Stimulated activated CD4-positive, alpha-beta T cell treated with anti-CD3 and anti-CD28 coated beads, Interleukin-1b, Interleukin-23, amount 100 ng/mL, for 4 hours (primary cell): ENCODE measurements at regions not wholly inside any gene's neighbourhood (a gene's known extent, or its start where the extent isn't known, plus 50 kb on each side); places are given as distances from the start of the nearest gene placed in this dataset.
"Not testable (repeated sequence)": the region's sequence is repeated elsewhere in the genome, so short reads cannot be mapped to it uniquely, and the experiment has no call there.

Experiments
- DNase-seq, 2 donors: peaks; one replicate each; pipeline ENCODE4 v3.0.0-alpha.2; 2020; ENCODE audit warnings: low read depth in 2 of 2

DNA sequence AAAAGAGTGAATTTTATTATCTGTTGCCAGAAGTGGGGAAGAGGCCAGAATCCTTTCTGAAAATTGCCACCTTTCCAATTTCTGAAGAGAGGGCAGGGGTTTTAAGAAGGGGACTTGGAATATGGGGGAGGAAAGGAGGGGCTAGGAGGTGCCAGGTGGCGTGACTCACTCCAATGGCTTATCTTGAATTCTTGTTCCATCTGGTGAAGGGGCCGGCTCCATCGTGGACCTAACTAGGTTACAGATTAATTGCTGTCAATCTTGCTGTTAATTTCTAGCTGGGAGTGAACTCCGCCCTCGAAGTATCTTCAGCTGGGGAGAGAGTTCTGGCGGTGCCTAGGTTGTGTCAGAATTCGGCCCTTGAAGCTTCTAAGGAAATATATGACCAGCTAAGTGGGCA is 138.7 kb downstream of the YTHDC2 start:
- DNase-seq, result no peak

DNA sequence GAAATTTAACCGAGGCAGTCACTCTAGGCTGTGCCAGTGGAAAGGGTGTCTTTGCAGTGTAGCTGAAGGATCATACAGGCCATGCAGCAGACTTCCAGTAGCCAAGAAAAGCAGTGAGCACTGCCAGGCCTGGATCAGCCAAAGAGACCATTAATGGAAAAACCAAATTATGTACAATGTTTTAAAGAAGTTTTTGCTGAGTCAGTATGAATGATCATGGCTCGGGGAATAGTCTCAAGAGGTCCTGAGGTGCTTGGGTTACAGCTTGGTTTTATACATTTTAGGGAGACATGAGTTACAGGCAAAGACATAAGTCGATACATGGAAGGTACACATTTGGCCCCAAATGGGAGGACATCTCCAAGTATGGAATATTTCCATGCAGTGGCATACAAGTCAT is 141.3 kb downstream of the YTHDC2 start:
- no peak for DNase-seq

DNA sequence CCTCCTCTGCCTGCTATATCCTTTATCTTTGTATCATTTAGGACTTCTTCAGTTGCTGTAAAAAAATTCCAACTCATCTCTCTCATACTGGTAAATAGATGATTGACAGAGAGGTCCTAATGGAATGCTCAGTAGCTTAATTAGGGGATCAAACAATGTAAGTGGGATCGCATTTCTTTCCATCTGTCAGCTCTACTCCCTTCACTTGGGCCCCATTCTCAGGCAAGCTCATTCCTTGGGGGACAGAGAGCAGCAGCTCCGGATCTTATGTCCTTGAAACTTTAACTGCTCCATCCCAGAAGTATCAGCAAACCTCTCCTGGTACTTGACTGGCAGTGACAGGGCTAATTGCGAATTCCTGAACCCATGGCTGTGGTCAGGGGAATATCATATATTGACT is 146.7 kb downstream of the YTHDC2 start:
- DNase-seq, result no peak

DNA sequence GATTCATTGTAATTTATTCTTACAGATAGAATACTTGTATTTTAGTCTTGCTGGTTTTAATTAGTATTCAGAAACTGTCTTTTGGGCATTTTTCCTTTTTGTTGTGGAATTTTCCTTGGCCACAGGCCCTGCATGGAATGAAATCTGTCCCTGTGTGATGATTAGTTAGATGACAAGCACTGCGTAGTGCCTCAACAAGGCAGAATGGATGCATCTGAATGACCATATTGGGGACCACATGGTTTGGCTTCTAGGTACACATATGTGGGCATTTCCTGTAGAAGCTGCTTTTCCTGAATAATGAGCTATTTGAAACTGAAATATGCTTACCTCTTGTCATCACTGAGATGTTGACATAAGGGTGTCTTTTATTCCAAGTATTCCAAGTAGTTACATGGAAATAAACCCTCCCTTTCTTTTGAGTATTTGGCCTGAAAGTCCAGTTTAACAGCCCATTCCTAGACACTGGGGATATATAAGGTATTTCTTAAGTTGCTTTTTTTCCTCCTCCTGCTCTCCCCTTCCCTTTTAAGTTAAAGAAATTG is 147.3 kb downstream of the YTHDC2 start:
- DNase-seq, result no peak

DNA sequence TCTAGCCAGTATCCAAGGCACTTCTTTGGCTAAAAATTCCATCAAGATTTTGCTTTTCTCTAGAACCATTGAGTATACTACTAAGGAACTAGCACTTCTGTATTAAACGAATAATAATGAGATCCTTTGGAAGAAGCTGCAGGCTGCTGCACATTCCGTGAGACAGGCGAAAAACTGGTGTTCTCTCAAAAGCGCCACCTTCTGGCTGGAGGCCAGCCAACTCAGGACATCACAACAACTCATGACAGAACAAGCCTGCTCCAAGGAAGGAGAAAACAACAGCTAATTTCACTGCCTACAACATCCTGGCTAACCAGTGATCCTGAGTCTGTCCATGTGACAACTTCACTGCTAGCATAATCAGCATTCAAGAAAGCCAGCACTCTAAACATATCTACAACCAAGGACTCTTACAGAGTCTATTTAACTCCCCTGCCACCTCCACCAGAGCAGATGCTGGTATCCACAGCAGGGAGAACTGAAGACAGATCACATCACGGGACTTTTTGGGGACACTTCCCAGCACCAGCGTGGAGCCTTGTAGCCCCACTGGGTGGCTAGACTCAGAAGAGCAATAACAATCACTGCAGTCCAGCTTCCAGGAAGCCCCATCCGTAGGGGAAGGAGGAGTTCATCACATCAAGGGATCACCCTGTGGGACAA is 150.5 kb downstream of the YTHDC2 start:
- peak in 1 of 2 donors; percentile 12 for DNase-seq

DNA sequence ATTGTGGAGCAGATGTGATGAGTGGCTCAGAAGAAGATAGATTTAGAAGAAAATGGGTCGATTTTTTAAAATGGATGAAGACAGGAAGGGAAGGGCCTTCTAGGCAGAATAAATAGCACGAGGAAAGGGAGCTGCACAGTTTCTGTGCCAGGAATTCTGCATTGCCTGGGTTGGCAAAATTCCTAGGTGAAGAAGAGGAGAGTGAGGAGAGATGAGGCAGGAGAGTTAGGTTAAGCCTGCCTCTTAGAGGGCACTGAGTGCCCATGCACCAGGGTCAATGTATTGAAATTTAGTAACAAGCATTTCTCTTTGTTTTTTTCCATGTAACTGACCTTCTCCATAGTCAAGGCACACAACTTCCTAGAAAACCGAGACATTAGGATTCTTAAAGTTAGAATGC is 159.5 kb downstream of the YTHDC2 start:
- no peak for DNase-seq

DNA sequence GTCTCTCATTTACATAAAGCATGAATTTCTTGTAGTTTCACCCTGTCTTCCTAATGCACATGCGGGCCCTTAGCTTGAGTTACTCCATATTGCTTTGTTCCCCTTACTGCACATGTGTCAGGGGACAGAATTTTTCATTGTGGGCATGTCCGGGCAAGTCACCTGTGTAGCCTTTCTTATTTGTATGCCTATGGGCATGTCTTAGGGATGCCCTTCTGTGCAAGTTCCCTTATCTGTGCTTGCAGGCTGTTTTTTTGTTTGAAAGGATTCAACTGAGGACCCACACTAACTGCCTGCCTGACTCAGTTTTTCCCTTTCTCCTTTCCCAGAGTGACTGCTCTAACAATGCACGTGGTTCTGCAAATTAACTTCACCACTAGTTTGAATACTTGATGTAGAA is 161.7 kb downstream of the YTHDC2 start:
- DNase-seq, result no peak

DNA sequence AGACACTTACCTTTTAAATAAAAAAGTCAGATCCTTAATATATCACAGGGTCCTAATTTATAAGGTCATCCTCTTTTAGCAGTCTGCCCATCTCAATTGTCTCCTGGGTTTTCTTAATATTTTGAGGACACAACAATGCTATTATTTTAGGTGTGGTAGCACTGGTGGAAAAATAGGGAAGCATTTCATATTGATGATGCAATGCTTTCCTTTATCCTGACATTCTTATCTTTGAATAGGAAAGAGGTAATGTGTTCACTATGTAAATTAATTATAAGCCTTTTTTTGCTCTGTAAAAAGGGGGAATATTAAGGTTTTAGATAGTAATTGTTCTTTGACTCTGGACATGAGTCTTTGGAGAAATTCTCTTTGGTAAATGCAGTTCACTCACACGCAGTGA is 164.7 kb downstream of the YTHDC2 start:
- no peak for DNase-seq

DNA sequence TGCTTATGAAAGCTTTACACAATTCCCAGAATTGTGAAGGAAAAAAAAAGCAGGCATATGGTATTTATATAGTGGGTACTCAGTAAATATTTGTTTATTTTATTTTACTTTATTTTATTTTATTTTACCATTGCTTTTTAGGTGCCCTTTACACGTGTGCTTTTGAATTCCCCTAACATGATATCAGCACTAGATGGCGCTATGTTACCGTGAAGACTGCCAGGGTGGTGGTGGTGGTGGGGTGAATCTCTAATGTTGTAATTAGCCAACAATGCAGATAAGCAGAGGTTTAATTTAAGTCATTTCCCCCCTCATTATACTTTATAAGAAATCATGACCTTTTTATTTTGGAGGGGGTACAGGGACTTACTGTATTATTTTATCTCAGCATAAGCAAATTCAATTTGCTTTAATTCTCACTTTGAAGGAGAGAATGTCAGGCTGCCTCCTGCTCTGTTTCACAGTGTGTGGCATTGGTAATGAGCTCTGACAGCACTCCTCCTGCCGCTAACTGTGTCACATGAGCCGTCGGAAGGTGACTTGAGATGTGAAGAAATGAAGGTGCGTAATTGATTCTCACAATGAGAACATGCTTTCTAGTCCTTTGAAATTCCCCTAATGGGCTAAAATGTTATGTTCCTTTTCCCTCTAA is 165.6 kb downstream of the YTHDC2 start:
- DNase-seq, result no peak

DNA sequence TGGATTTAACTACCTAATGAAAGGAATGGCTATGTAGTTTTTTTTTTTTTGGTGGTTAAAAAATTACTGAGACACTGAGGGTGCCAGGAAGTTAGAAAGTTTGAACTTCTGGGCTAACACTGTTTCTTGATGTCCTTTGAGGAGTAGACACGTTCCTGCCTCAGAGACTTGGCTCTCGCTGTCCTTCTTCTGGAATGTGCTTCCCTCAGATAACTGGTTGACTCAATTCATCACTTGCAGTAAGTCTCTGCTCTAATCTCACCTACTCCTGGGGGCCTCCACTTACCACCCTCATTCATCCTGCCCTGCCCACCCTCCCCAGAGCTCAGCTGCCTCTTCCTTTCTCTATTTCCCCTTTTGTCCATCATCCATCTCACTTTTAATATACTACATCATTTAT is 167.0 kb downstream of the YTHDC2 start:
- DNase-seq, result no peak

DNA sequence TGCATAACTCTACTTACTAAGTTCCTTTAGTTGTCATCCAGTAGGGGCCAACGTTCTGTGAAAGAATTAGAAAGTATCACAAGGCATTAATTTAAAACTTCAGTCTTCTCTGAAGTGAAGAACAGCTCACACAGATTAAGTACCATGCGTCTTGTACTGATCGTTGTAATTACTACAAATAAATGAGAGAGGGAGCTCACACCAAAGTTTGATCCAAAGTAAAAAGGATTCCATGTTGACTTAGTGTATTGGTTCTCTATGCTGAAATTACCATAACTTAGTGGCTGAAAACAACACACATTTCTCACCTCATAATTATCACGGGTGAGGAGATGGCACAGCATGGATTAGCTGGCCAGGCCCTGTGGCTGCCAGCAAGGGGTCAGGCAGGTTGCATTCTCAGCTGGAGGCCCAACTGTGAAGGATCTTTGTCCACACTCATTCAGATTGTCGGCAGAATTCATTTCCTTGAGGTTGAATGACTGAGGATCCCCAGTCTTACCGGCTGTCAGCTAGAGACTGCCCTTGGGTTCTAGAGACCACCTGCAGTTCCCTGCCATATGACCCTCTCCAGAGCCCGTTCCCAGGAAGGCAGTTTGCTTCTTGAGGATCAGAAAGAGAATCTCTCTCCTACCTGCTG is 169.1 kb downstream of the YTHDC2 start:
- DNase-seq, result no peak

DNA sequence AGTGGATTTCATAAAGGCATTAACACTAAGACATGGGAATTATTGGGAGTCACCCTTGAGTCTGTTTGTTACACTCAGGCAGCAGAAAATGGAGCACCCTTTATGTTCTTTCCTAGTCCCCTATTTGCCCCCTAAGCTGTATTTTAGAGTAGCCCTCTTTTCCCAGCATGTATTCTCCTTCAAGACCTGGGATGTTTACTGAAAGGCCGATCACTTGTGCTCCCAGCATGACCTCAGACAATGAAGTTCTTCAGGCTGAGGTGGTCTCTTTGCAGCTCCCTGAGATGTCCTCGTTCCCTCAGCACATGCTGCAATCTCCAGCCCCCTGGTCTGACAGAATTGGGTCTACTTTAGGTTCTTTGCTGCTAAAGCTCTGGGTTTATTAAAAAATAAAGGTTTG is 169.7 kb downstream of the YTHDC2 start:
- no peak for DNase-seq

DNA sequence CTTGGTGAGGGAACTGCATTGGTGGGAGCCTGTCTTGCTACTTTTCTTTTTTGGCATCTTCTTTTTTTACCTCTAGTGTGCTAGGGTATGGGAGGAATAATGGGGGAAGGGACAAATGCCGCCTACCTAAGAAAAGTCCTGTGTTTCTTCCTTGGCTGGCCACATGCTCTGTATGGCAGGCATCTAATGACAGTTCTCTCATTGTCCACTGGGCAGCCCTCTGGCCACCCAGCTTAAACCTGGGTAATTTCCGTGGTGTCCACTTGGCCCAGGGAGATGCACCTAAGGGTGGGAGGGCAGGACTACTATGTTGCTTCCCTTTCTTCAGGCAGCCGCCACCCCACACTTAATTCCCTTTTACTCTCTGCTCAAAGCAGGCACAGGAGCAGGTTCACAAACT is 173.1 kb downstream of the YTHDC2 start:
- no peak for DNase-seq

DNA sequence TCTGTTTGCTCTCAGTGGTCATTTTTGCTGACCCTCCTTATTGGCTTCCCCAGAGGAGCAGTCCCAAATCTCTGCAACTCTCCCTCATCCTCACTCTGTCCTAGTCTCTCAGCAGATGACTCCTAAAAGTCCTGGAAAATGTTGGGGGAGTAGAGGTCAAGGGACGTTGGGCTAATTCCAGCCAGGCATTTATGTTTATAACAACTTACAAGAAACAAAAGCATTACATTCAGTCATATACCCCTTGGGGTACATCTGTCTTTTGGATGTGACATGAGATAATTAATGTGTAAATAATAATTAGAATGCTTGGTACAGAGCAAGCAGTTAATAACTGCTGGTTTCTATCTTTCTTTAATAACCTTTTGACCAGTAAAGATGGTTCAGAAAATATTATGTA is 176.2 kb downstream of the YTHDC2 start:
- DNase-seq, result no peak

DNA sequence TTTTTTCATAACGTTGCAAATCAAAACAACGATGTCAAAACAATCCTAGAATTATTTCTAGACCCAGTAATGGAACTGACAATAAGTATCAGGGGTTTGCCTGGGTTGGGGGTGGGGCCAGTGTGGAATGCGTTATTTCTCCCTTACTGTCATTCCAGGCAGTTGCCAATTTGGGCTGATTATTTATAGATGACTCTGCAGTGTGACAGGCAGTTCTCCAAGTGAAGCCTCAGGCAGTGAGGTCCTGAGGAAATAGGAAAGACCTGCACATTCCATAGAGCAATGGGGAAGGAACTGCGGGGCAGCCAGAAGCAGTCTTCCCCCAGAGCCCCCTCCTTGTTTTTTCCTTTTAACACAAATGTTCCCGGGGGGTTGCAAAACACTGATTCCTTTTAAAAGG is 179.0 kb downstream of the YTHDC2 start:
- no peak for DNase-seq

DNA sequence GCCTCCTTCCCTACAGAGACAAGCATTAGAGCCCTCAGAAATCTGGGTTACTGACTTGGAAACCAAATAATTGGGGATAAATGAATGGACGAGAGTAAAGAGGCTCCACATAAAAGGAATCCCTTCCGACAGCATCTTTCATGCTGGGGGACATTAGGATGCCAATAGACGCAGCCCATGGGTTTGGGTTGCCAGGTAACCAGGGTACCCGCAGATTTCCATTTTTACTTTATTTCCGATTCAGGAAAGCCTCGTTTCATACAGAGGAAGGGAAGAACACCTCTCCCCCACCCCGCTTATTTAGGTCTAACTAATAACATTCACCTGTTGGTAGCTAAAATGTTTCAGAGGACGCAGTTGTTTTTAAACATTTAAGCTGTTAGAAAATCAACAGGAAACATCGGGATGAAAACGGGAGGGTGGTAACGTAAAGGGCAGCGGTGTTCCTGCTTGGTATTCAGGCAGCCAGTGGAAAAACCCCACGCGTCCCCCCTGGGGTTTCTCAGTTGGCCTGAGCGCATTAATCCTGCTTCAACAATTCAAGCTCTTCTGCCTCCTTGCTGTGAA is 179.5 kb downstream of the YTHDC2 start:
- no peak for DNase-seq

DNA sequence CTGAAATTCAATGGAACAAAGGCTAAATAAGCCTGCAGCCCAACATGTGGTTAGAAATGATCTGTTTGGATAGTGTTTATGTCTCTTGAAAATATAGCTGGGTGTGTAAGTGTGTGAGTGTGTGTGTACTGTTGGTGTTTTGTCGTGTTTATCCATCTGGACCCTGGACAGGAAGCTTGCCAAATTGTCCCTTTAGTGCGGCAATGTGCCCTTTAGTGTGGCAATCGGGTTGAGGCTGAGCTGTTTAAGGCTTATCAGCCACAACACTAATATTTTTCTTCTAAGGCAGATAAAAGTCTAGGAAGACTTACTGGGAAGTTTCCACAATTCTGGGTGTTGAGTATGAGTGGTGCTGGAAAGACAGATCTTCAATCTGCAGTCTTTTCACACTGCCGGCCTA is 180.2 kb downstream of the YTHDC2 start:
- no peak for DNase-seq

DNA sequence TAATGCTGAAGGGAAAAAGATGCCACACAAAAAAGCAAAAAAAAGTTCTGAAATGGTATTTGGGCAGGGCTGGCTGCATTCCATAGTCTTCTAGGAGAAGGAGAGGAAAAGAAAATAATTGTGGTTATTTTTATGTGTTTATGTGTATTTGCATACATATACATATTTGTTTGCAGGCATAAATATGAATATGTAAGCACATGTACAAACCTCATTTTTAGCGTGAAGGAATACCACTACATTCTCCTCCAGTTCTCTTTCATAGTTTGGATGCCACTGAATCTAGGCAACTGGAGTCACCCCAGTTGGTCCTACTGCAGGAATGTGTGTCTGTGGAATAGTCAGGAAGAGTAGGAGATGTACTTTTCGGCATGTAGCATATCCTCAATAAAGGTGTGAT is 181.1 kb downstream of the YTHDC2 start:
- DNase-seq, result no peak

DNA sequence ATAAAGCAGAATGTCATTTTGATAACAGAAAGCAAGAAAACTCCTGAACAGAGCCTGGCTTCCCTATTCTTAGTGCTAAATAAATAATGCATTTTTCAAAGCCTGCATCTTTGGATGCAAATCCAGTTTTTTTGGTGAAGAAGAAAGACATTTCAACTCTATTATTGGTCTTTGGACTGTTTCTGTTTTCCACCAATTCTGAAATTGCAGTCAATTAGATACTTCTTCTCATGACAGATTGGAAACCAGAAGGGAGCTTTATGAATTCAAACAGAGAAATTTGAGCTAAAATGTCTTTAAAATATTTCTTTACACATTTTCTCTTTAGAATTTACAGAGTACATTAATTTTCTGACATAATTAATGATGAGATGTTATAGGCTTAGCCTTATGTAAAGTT is 189.8 kb downstream of the YTHDC2 start:
- DNase-seq, result no peak

DNA sequence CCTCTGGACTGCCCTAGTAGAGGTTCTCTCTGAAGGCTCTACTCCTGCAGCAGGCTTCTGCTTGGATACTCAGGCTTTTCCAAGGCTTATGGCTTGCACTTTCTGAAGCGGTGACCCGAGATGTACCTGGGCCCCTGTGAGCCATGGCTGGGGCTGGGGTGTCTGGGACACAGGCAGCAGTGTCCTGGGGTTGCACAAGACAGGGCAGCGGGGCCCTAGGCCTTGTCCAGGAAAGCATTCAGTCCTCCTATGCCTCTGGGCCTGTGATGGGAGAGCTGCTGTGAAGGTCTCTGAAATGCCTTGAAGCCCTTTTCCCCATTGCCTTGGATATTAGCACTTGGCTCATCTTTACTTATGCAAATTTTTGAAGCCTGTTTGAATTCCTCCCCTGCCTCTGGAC is 192.2 kb downstream of the YTHDC2 start:
- DNase-seq, result no peak

DNA sequence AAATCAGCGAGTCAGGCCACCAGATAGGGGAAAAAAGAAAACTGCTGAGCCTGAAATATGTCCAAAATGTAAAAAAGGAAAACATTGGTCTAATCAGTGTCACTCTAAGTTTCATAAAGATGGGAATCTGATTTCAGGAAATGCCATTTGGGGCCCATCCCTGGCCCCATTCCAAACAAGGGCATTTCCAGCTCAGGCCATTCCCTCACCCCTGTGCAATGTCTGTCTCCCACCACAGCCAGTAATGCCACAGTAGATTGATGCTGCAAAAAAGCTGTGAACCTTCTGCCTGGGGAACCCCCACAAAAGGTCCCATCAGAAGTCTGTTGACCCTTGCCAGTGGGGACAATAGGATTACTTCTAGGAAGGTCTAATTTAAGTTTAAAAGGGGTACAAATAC is 199.6 kb downstream of the YTHDC2 start:
- no peak for DNase-seq

DNA sequence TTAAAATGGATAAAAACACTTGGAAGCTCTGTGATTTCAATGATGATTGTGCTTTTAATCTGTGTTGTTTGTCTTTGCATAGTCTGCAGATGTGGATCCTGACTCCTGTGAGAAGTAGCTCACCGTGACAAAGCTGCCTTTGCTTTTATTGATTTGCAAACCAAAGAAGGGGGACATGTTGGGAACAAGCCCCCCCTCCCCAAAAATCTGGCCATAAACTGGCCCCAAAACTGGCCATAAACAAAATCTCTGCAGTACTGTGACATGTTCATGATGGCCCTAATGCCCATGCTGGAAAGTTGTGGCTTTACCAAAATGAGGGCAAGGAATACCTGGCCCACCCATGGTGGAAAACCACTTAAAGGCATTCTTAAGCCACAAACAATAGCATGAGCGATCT is 202.4 kb downstream of the YTHDC2 start:
- not testable (repeated sequence) for DNase-seq

DNA sequence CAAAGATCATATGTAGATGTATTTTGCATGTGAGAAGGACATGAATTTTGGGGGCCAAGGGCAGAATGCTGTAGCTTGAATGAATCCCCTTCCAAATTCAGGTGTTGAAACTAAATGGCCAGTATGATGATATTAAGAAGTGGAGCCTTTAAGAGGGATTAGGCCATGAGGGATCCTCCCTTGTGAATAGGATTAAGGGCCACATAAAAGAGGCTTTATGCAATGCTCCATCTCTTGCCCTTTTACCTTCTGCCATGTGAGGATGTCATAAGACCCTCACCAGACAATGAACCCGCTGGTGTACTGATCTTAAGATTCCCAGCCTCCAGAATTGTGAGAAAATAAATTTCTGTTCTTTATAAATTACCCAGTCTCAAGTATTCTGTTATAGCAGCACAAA is 206.1 kb downstream of the YTHDC2 start:
- DNase-seq, result no peak
